Liver (tissue), 7 donors: ENCODE measurements at regions not wholly inside any gene's neighbourhood (a gene's known extent, or its start where the extent isn't known, plus 50 kb on each side); places are given as distances from the start of the nearest gene placed in this dataset.
"Not testable (repeated sequence)": the region's sequence is repeated elsewhere in the genome, so short reads cannot be mapped to it uniquely, and the experiment has no call there.

Experiments used
- DNase-seq: peaks from one replicate; pipeline ENCODE4 v3.0.0-alpha.2; 2017; ENCODE audit warnings: low spot score
- H3K27ac ChIP-seq, 2 donors: one replicate each; pipeline ENCODE4 v1.7.0; 2013; ENCODE audit warnings: inconsistent platforms in 2 of 2, low read length in 2 of 2, control low read depth in 1 of 2, low read depth in 1 of 2, mild to moderate bottlenecking in 1 of 2
- H3K27me3 ChIP-seq, 4 donors: one replicate each; pipeline versions ENCODE4 v1.6.1 to v1.7.0; 2013; ENCODE audit warnings: low read length in 3 of 4, inconsistent platforms in 1 of 4, mild to moderate bottlenecking in 1 of 4, moderate library complexity in 1 of 4; ENCODE audit not compliant: control insufficient read depth in 4 of 4, insufficient read depth in 4 of 4
- H3K36me3 ChIP-seq, 4 donors: one replicate each; pipeline versions ENCODE4 v1.6.1 to v1.7.0; 2013; ENCODE audit warnings: low read length in 3 of 4, mild to moderate bottlenecking in 3 of 4, low read depth in 1 of 4, moderate library complexity in 1 of 4; ENCODE audit not compliant: control insufficient read depth in 4 of 4, insufficient read depth in 3 of 4
- H3K4me1 ChIP-seq, 4 donors: one replicate each; pipeline versions ENCODE4 v1.6.1 to v1.7.0; 2013; ENCODE audit warnings: low read length in 3 of 4, mild to moderate bottlenecking in 3 of 4, moderate library complexity in 1 of 4; ENCODE audit not compliant: control insufficient read depth in 4 of 4, insufficient read depth in 4 of 4
- H3K4me3 ChIP-seq, 3 donors: one replicate each; pipeline versions ENCODE4 v1.6.1 to v1.7.0; 2013; ENCODE audit warnings: low read length in 3 of 3, control low read depth in 1 of 3, low read depth in 1 of 3, mild to moderate bottlenecking in 1 of 3
- H3K9ac ChIP-seq, 2 donors: one replicate each; pipeline ENCODE4 v1.7.0; 2013; ENCODE audit warnings: low read length in 2 of 2, mild to moderate bottlenecking in 2 of 2, moderate library complexity in 2 of 2, control low read depth in 1 of 2, low read depth in 1 of 2
- H3K9me3 ChIP-seq, 4 donors: one replicate each; pipeline versions ENCODE4 v1.6.1 to v1.7.0; 2013; ENCODE audit warnings: low read length in 3 of 4; ENCODE audit not compliant: control insufficient read depth in 4 of 4
- ATF3 ChIP-seq: IDR thresholded peaks from 2 replicates; pipeline ENCODE4 v1.6.1; 2016; ENCODE audit warnings: antibody characterized with exemption
- HNF4A ChIP-seq, 2 donors: conservative IDR thresholded peaks; 2 replicates each; pipeline ENCODE4 v1.6.1; 2016; ENCODE audit warnings: antibody characterized with exemption in 2 of 2, mild to moderate bottlenecking in 2 of 2
- HNF4G ChIP-seq: IDR thresholded peaks from 2 replicates; pipeline ENCODE4 v1.6.1; 2016; ENCODE audit warnings: antibody characterized with exemption
- JUND ChIP-seq, 2 donors: IDR thresholded peaks; 2 replicates each; pipeline ENCODE4 v1.6.1; 2016; ENCODE audit warnings: antibody characterized with exemption in 2 of 2
- MAX ChIP-seq: IDR thresholded peaks from 2 replicates; pipeline ENCODE4 v1.6.1; 2016; ENCODE audit warnings: antibody characterized with exemption
- RAD21 ChIP-seq, 2 donors: IDR thresholded peaks; 2 replicates each; pipeline ENCODE4 v1.6.1; 2016; ENCODE audit warnings: antibody characterized with exemption in 2 of 2, mild to moderate bottlenecking in 2 of 2
- RXRA ChIP-seq, 2 donors: IDR thresholded peaks; 2 replicates each; pipeline ENCODE4 v1.6.1; 2017 to 2018; ENCODE audit warnings: antibody characterized with exemption in 2 of 2, mild to moderate bottlenecking in 1 of 2
- SP1 ChIP-seq: IDR thresholded peaks from 2 replicates; pipeline ENCODE4 v1.6.1; 2018; ENCODE audit warnings: antibody characterized with exemption, mild to moderate bottlenecking
- TAF1 ChIP-seq: conservative IDR thresholded peaks from 2 replicates; pipeline ENCODE4 v1.6.1; 2016; ENCODE audit warnings: antibody characterized with exemption, mild to moderate bottlenecking
- YY1 ChIP-seq: IDR thresholded peaks from 2 replicates; pipeline ENCODE4 v1.6.1; 2016; ENCODE audit warnings: antibody characterized with exemption, mild to moderate bottlenecking
- ZBTB33 ChIP-seq: IDR thresholded peaks from 2 replicates; pipeline ENCODE4 v1.6.1; 2016; ENCODE audit warnings: antibody characterized with exemption
- WGBS: extraction: QIAGEN DNeasy Blood & Tissue Kit; methylation state at CpG from one replicate; pipeline ENCODE4 v1.1.7; 2013; 5-methylcytosine and 5-hydroxymethylcytosine counted together
- TF ChIP-seq, protein P1 (sequence below): IDR thresholded peaks from 2 replicates; pipeline ENCODE4 v1.6.1; 2016; ENCODE audit warnings: antibody characterized with exemption, mild to moderate bottlenecking
- donor health status: healthy.
- donor health status: healthy.
- donor health status: healthy.
- donor health status: healthy.

DNA sequence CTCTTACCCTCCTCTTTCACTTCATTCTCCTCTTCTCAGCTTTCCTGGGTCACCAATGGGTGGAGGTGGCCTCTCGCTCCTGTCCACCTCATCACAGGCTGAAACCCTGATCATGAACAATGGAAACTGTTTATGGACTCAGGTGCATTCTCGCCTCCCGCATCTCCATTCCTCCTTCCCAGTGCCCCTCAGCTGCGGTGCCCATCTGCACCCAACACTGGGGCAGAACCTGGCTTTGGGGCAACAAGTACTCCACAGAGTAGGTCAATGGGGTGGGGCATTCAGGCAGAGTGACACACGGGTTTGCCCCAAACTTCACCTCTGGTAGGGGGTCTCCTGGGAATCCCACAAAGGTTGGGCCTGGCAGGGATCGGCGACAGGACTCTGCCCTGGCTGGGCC, 199.5 kb downstream of the RTP5 start:
- peak overlapping the region in 1 of 2 donors; percentile 12 for H3K27ac ChIP-seq
- no peak for DNase-seq
- H3K9me3 ChIP-seq: no peaks in the 10 kb centered on the region
- no peaks in the 10 kb centered on the region for H3K27me3 ChIP-seq
- peaks cover 0 to 10% (median 7%) of the 10 kb centered on the region in 4 donors for H3K4me1 ChIP-seq
- no peak overlapping the region for H3K4me3 ChIP-seq
- no peak for TF ChIP-seq ZBTB33
- no peak for TF ChIP-seq SP1
- TF ChIP-seq TAF1: no peak
- no peak for TF ChIP-seq YY1
- TF ChIP-seq RXRA (IDR thresholded peaks at IDR 0.05): no peak
- TF ChIP-seq HNF4G: no peak
- TF ChIP-seq RAD21 (IDR thresholded peaks at IDR 0.05): no peak
- TF ChIP-seq JUND (IDR thresholded peaks at IDR 0.05): no peak
- 92% methylated on average over 7 of the region's 7 CpGs for whole genome bisulfite sequencing
- H3K36me3 ChIP-seq: no peaks in the 10 kb centered on the region
- H3K9ac ChIP-seq: no peak overlapping the region

DNA sequence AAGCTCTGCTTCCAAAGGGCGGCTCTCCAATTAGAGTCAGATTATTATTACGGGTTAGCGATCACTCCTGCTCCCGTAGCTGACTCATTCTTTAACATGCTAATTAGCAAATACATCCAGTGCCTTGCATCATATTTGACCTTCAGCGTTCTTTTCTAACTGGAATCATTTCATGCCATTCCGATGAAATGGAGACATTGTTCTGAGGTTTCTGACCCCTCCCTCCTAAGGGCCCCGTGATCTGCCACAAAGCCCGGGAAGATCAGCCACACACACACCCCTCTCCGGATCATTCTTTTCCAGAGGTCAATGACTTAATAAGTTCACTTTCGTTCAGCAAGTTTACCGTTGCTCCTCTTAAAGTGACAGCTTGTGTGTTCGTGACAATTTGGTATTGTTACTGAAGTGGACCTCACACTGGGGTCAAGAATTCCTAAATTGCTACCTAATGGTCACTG, 200.4 kb downstream of the RTP5 start:
- H3K27me3 ChIP-seq, DNase-seq, H3K4me3 ChIP-seq, H3K9me3 ChIP-seq, H3K9ac ChIP-seq, H3K36me3 ChIP-seq: not testable (repeated sequence)
- TF ChIP-seq MAX (peak; percentile 27), JUND (IDR thresholded peaks at IDR 0.05) (peak; percentile 66 to 79), SP1 (peak; percentile 71), RAD21 (IDR thresholded peaks at IDR 0.05) (peak; percentile 7 to 33), HNF4A (conservative IDR thresholded peaks at IDR 0.05) (peak; percentile 44 to 54), ATF3 (peak; percentile 70), RXRA (IDR thresholded peaks at IDR 0.05) (peak; percentile 88 to 91)
- TF ChIP-seq, protein P1, sequence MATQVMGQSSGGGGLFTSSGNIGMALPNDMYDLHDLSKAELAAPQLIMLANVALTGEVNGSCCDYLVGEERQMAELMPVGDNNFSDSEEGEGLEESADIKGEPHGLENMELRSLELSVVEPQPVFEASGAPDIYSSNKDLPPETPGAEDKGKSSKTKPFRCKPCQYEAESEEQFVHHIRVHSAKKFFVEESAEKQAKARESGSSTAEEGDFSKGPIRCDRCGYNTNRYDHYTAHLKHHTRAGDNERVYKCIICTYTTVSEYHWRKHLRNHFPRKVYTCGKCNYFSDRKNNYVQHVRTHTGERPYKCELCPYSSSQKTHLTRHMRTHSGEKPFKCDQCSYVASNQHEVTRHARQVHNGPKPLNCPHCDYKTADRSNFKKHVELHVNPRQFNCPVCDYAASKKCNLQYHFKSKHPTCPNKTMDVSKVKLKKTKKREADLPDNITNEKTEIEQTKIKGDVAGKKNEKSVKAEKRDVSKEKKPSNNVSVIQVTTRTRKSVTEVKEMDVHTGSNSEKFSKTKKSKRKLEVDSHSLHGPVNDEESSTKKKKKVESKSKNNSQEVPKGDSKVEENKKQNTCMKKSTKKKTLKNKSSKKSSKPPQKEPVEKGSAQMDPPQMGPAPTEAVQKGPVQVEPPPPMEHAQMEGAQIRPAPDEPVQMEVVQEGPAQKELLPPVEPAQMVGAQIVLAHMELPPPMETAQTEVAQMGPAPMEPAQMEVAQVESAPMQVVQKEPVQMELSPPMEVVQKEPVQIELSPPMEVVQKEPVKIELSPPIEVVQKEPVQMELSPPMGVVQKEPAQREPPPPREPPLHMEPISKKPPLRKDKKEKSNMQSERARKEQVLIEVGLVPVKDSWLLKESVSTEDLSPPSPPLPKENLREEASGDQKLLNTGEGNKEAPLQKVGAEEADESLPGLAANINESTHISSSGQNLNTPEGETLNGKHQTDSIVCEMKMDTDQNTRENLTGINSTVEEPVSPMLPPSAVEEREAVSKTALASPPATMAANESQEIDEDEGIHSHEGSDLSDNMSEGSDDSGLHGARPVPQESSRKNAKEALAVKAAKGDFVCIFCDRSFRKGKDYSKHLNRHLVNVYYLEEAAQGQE: peak; percentile 38
- WGBS: 26% methylated on average over 11 of the region's 12 CpGs
- Histone ChIP-seq H3K4me1 (peaks cover under 1 to 13% (median 9%) of the 10 kb centered on the region in 4 donors), H3K27ac (peak overlapping the region; percentile 46 to 67)

GRCh38 chr2:242070726-242071125, 201.2 kb downstream of the RTP5 start:
- peak overlapping the region; percentile 28 to 67 for H3K27ac ChIP-seq
- not testable (repeated sequence) for H3K9me3 ChIP-seq, H3K36me3 ChIP-seq, H3K27me3 ChIP-seq, H3K4me3 ChIP-seq, DNase-seq, H3K9ac ChIP-seq
- WGBS: 86% methylated on average over 11 of the region's 11 CpGs
- peaks cover 8 to 20% (median 13%) of the 10 kb centered on the region in 4 donors for H3K4me1 ChIP-seq

- H3K27ac ChIP-seq, H3K9me3 ChIP-seq, H3K4me3 ChIP-seq, DNase-seq, H3K27me3 ChIP-seq, H3K9ac ChIP-seq, H3K36me3 ChIP-seq: not testable (repeated sequence)
- peaks cover 8 to 21% (median 15%) of the 10 kb centered on the region in 4 donors for H3K4me1 ChIP-seq
- WGBS: 76% methylated on average over 7 of the region's 7 CpGs
Observed at GRCh38 chr2:242071377-242071776, 201.8 kb downstream of the RTP5 start.

DNA sequence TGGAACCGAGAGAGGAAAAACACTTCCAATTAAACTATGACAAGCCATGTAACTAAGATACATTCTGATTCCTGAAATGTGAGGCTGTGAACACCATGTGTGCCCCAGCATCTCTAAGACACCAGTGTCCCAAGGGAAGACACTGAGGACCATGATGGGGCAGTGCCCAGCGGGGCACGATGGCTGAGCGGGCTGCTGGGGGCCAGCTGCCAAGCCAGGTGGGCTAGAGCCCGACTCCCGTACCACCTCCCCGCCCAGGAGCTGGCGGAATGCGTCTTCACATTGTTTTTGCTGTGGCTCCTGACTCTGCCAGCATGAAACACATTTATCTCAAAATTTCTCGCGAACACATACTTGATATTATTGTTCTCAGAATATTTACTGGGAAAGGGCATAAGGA, 202.4 kb downstream of the RTP5 start:
- H3K9me3 ChIP-seq, H3K4me3 ChIP-seq, H3K36me3 ChIP-seq, H3K27me3 ChIP-seq, H3K9ac ChIP-seq, DNase-seq, H3K27ac ChIP-seq: not testable (repeated sequence)
- H3K4me1 ChIP-seq: peaks cover 8 to 21% (median 15%) of the 10 kb centered on the region in 4 donors
- WGBS: 94% methylated on average over 11 of the region's 11 CpGs
